Panc1 (cell line): ENCODE measurements at regions not wholly inside any gene's neighbourhood (a gene's known extent, or its start where the extent isn't known, plus 50 kb on each side); places are given as distances from the start of the nearest gene placed in this dataset.
"Not testable (repeated sequence)": the region's sequence is repeated elsewhere in the genome, so short reads cannot be mapped to it uniquely, and the experiment has no call there.

Experiments used
- ATAC-seq: fragments of 200-7000 bp; cut with Tn5 transposase; 2 replicates; pipeline ENCODE4 v1.9.1; 2020; ENCODE audit warnings: mild to moderate bottlenecking, moderate library complexity
- BruUV-seq: library from RNA; stranded (reverse); fragments of 400-500 nt; replicated peaks from 2 replicates; lab custom pipeline; 2021; lab: Mats Ljungman, UMichigan
- CTCF ChIA-PET: fragments of 300-600 bp; sonication (Branson Sonifier 250); formaldehyde crosslinking; loops from one replicate; lab custom pipeline; 2022; ENCODE audit warnings: antibody characterized with exemption; lab: Charles Lee
- POLR2A ChIA-PET: fragments of 300-600 bp; sonication (Branson Sonifier 250); formaldehyde crosslinking; loops from one replicate; lab custom pipeline; 2022; ENCODE audit warnings: antibody characterized with exemption; lab: Charles Lee
- DNase-seq: peaks from one replicate; pipeline ENCODE4 v3.0.0-alpha.2; 2010; ENCODE audit warnings: low read depth, low spot score
- H3K27ac ChIP-seq: 2 replicates; pipeline ENCODE4 v1.5.1; 2011; ENCODE audit warnings: mild to moderate bottlenecking, low read length, inconsistent platforms
- H3K27me3 ChIP-seq: fragments of 200-500 bp; sonication (Bioruptor generic); 2 replicates; pipeline ENCODE4 v1.6.0; 2014; ENCODE audit warnings: low read length, inconsistent platforms; ENCODE audit not compliant: control insufficient read depth, insufficient read depth
- H3K36me3 ChIP-seq: fragments of 200-500 bp; sonication (Bioruptor generic); 2 replicates; pipeline ENCODE4 v1.5.1; 2014; ENCODE audit warnings: inconsistent platforms, mild to moderate bottlenecking, low read length, moderate library complexity; ENCODE audit not compliant: control insufficient read depth, insufficient read depth
- H3K4me1 ChIP-seq: 2 replicates; pipeline ENCODE4 v1.5.1; 2011; ENCODE audit warnings: inconsistent platforms, mild to moderate bottlenecking, low read length, moderate library complexity; ENCODE audit not compliant: control insufficient read depth, insufficient read depth
- H3K4me3 ChIP-seq, 2 experiments: 2 replicates each; pipeline ENCODE4 v1.5.1; 2011 to 2012; ENCODE audit warnings: low read depth in 2 of 2, low read length in 2 of 2, mild to moderate bottlenecking in 2 of 2, inconsistent platforms in 1 of 2, moderate library complexity in 1 of 2
- H3K9me3 ChIP-seq: fragments of 200-500 bp; sonication (Bioruptor generic); 2 replicates; pipeline ENCODE4 v1.5.1; 2014; ENCODE audit warnings: low read depth, mild to moderate bottlenecking, inconsistent platforms, low read length, moderate library complexity; ENCODE audit not compliant: control insufficient read depth, insufficient read depth
- POLR2AphosphoS5 ChIP-seq: IDR thresholded peaks from 2 replicates; pipeline ENCODE4 v1.6.1; 2012; ENCODE audit warnings: mild to moderate bottlenecking, low read depth, low read length, moderate library complexity
- SIN3A ChIP-seq: IDR thresholded peaks from 2 replicates; pipeline ENCODE4 v1.6.1; 2012; ENCODE audit warnings: low read depth, mild to moderate bottlenecking, low read length, moderate library complexity, borderline replicate concordance; ENCODE audit not compliant: insufficient read depth
- TCF7L2 ChIP-seq: IDR thresholded peaks from 2 replicates; pipeline ENCODE4 v1.6.1; 2011; ENCODE audit warnings: mild to moderate bottlenecking, low read depth, low read length, inconsistent platforms
- in situ Hi-C: cut with HindIII; loops from 2 replicates; pipeline ENCODE4 v1.10.0; 2016; ENCODE audit warnings: low sequenced_read_pairs, low pct_unique_long_range_greater_than_20kb
- intact Hi-C: fragments of 100-400 bp; cut with micrococcal nuclease; formaldehyde crosslinking; loops from one replicate; pipeline ENCODE4 v1.10.0; 2022; ENCODE audit not compliant: unreplicated experiment
- TF ChIP-seq, protein P1 (sequence below), 2 experiments: IDR thresholded peaks; 2 replicates each; pipeline ENCODE4 v1.6.1; 2011 to 2012; ENCODE audit warnings: low read depth in 2 of 2, control low read depth in 1 of 2, low read length in 1 of 2, mild to moderate bottlenecking in 1 of 2, moderate library complexity in 1 of 2; ENCODE audit not compliant: insufficient read depth in 1 of 2
- TF ChIP-seq, protein P2 (sequence below): fragments of 450-650 bp; IDR thresholded peaks from 2 replicates; pipeline ENCODE4 v1.5.1; 2017; ENCODE audit warnings: mild to moderate bottlenecking

DNA sequence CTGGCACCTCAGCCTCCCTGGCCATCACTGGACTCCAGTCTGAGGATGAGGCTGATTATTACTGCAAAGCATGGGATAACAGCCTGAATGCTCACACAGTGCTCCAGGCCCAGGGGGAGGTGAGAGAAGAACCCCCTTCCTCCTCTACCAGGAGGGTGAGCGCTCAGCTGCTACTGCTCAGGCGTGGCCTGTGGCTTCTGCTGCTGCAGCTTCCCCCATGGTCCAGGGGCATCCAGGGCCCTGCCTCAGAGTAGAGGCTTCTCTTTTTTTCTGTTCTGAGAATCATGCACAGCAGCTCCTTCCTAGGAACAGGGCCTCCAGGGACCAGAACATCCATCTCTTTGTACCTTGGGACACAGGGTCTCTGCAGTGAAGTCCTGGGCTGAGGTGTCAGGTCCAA lies 83.1 kb downstream of the VPREB1 start:
- POLR2A ChIA-PET: no interaction called here
- H3K36me3 ChIP-seq: no peaks in the 10 kb centered on the region
- TF ChIP-seq POLR2AphosphoS5 (no peak), SIN3A (no peak), TCF7L2 (no peak)
- TF ChIP-seq, protein P1, sequence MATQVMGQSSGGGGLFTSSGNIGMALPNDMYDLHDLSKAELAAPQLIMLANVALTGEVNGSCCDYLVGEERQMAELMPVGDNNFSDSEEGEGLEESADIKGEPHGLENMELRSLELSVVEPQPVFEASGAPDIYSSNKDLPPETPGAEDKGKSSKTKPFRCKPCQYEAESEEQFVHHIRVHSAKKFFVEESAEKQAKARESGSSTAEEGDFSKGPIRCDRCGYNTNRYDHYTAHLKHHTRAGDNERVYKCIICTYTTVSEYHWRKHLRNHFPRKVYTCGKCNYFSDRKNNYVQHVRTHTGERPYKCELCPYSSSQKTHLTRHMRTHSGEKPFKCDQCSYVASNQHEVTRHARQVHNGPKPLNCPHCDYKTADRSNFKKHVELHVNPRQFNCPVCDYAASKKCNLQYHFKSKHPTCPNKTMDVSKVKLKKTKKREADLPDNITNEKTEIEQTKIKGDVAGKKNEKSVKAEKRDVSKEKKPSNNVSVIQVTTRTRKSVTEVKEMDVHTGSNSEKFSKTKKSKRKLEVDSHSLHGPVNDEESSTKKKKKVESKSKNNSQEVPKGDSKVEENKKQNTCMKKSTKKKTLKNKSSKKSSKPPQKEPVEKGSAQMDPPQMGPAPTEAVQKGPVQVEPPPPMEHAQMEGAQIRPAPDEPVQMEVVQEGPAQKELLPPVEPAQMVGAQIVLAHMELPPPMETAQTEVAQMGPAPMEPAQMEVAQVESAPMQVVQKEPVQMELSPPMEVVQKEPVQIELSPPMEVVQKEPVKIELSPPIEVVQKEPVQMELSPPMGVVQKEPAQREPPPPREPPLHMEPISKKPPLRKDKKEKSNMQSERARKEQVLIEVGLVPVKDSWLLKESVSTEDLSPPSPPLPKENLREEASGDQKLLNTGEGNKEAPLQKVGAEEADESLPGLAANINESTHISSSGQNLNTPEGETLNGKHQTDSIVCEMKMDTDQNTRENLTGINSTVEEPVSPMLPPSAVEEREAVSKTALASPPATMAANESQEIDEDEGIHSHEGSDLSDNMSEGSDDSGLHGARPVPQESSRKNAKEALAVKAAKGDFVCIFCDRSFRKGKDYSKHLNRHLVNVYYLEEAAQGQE (IDR thresholded peaks at IDR 0.05; ENCODE audit: insufficient read depth in 1 of 2, low read depth in 2 of 2, low read length in 1 of 2): no peak
- TF ChIP-seq, protein P2, sequence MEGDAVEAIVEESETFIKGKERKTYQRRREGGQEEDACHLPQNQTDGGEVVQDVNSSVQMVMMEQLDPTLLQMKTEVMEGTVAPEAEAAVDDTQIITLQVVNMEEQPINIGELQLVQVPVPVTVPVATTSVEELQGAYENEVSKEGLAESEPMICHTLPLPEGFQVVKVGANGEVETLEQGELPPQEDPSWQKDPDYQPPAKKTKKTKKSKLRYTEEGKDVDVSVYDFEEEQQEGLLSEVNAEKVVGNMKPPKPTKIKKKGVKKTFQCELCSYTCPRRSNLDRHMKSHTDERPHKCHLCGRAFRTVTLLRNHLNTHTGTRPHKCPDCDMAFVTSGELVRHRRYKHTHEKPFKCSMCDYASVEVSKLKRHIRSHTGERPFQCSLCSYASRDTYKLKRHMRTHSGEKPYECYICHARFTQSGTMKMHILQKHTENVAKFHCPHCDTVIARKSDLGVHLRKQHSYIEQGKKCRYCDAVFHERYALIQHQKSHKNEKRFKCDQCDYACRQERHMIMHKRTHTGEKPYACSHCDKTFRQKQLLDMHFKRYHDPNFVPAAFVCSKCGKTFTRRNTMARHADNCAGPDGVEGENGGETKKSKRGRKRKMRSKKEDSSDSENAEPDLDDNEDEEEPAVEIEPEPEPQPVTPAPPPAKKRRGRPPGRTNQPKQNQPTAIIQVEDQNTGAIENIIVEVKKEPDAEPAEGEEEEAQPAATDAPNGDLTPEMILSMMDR: no peak
- H3K27ac ChIP-seq: no peak overlapping the region
- no TSS peak for BruUV-seq
- in situ Hi-C loops: no loop called here
- peaks cover 9% of the 10 kb centered on the region for H3K27me3 ChIP-seq
- DNase-seq (no peak), ATAC-seq (no peak)
- no peaks in the 10 kb centered on the region for H3K4me1 ChIP-seq
- H3K4me3 ChIP-seq: no peak overlapping the region
- no peaks in the 10 kb centered on the region for H3K9me3 ChIP-seq
- CTCF ChIA-PET: no interaction called here
- intact Hi-C loops: no loop called here

GRCh38 chr22:22329792-22330191 lies 85.2 kb downstream of the VPREB1 start:
- Histone ChIP-seq H3K4me3 (no peak overlapping the region), H3K27ac (no peak overlapping the region), H3K4me1 (no peaks in the 10 kb centered on the region), H3K36me3 (no peaks in the 10 kb centered on the region), H3K27me3 (peaks cover 9% of the 10 kb centered on the region), H3K9me3 (no peaks in the 10 kb centered on the region)
- POLR2A ChIA-PET: interaction anchor here (0.5 kb wide), 1 partner anchor 443 kb away, joined by 7 read pairs; no protein-coding TSS in a partner anchor
- ATAC-seq (no peak), DNase-seq (no peak)
- no TSS peak for BruUV-seq
- TF ChIP-seq POLR2AphosphoS5 (no peak), TCF7L2 (no peak), SIN3A (no peak)
- TF ChIP-seq, protein P1 (IDR thresholded peaks at IDR 0.05; ENCODE audit: insufficient read depth in 1 of 2, low read depth in 2 of 2, low read length in 1 of 2): no peak
- TF ChIP-seq, protein P2: no peak
- in situ Hi-C loops (no loop called here), intact Hi-C loops (no loop called here)
- CTCF ChIA-PET: no interaction called here

GRCh38 chr22:22335640-22336039 lies 91.1 kb downstream of the VPREB1 start:
- ATAC-seq, H3K4me3 ChIP-seq, H3K27ac ChIP-seq, CTCF ChIA-PET, H3K4me1 ChIP-seq, BruUV-seq, in situ Hi-C loops, intact Hi-C loops, DNase-seq, H3K9me3 ChIP-seq, POLR2A ChIA-PET, H3K36me3 ChIP-seq: not testable (repeated sequence)
- peaks cover 14% of the 10 kb centered on the region for H3K27me3 ChIP-seq

DNA sequence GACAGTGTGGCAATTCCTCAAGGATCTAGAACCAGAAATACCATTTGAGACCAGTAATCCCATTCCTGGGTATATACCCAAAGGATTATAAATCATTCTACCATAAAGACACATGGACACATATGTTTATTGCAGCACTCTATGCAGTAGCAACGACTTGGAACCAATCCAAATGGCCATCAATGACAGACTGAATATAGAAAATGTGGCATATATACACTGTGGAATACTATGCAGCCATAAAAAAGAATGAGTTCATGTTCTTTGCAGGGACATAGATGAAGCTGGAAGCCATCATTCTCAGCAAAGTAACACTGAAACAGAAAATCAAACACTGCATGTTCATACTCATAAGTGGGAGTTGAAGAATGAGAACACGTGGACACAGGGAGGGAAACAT lies 91.7 kb downstream of the VPREB1 start:
- BruUV-seq, CTCF ChIA-PET, ATAC-seq: not testable (repeated sequence)

More for the DNA sequence above, 91.7 kb downstream of the VPREB1 start:
- H3K27me3 ChIP-seq: peaks cover 11% of the 10 kb centered on the region
- POLR2A ChIA-PET, H3K4me1 ChIP-seq, H3K36me3 ChIP-seq, H3K27ac ChIP-seq, intact Hi-C loops, H3K4me3 ChIP-seq, H3K9me3 ChIP-seq, DNase-seq, in situ Hi-C loops: not testable (repeated sequence)
